ENCODE measurements at regions not wholly inside any gene's neighbourhood (a gene's known extent, or its start where the extent isn't known, plus 50 kb on each side); places are given as distances from the start of the nearest gene placed in this dataset.

- H3K4me1 ChIP-seq (ENCODE audit: control insufficient read depth in 5 of 5, insufficient read depth in 5 of 5, low read length in 5 of 5) = no peaks in the 10 kb centered on the region
- H3K27ac ChIP-seq (ENCODE audit: low read depth in 1 of 2, low read length in 1 of 2) = no peak overlapping the region
- H3K4me3 ChIP-seq = no peak overlapping the region
- H3K36me3 ChIP-seq (ENCODE audit: control insufficient read depth in 4 of 4, insufficient read depth in 4 of 4, low read length in 4 of 4) = no peaks in the 10 kb centered on the region
- TF ChIP-seq CTCF (IDR thresholded peaks at IDR 0.05; ENCODE audit: control extremely low read depth, extremely low read depth) = no peak
- no peaks in the 10 kb centered on the region for H3K9me3 ChIP-seq (ENCODE audit: control insufficient read depth in 4 of 4, insufficient read depth in 3 of 4, low read length in 3 of 4)
- no peak for ATAC-seq (ENCODE audit: insufficient read depth, low FRiP score)
- no peaks in the 10 kb centered on the region for H3K27me3 ChIP-seq (ENCODE audit: control insufficient read depth in 3 of 3, insufficient read depth in 3 of 3, low read length in 2 of 3)
- whole genome bisulfite sequencing, 2 donors = 84 to 88% methylated on average over 7 of the region's 7 CpGs
- no peak overlapping the region for H3K9ac ChIP-seq (ENCODE audit: insufficient read depth in 1 of 2, low read length in 2 of 2)
- DNase-seq = no peak
Measured at GRCh38 chr10:90180886-90181691, 479.7 kb downstream of the KIF20B start.

GRCh38 chr10:90192825-90193224 is 491.4 kb downstream of the KIF20B start:
- DNase-seq = no peak
- Histone ChIP-seq H3K4me3 (no peak overlapping the region), H3K4me1 (ENCODE audit: control insufficient read depth in 5 of 5, insufficient read depth in 5 of 5, low read length in 5 of 5) (no peaks in the 10 kb centered on the region), H3K27ac (ENCODE audit: low read depth in 1 of 2, low read length in 1 of 2) (no peak overlapping the region), H3K27me3 (ENCODE audit: control insufficient read depth in 3 of 3, insufficient read depth in 3 of 3, low read length in 2 of 3) (no peaks in the 10 kb centered on the region), H3K9ac (ENCODE audit: insufficient read depth in 1 of 2, low read length in 2 of 2) (no peak overlapping the region), H3K9me3 (ENCODE audit: control insufficient read depth in 4 of 4, insufficient read depth in 3 of 4, low read length in 3 of 4) (no peaks in the 10 kb centered on the region), H3K36me3 (ENCODE audit: control insufficient read depth in 4 of 4, insufficient read depth in 4 of 4, low read length in 4 of 4) (no peaks in the 10 kb centered on the region)
- 51 to 93% methylated on average over 1 of the region's 1 CpG for WGBS, 2 donors
- no peak for ATAC-seq (ENCODE audit: insufficient read depth, low FRiP score)
- no peak for TF ChIP-seq CTCF (IDR thresholded peaks at IDR 0.05; ENCODE audit: control extremely low read depth, extremely low read depth)

GRCh38 chr10:90193240-90193985 is 492.0 kb downstream of the KIF20B start:
- H3K9me3 ChIP-seq (ENCODE audit: control insufficient read depth in 4 of 4, insufficient read depth in 3 of 4, low read length in 3 of 4) = no peaks in the 10 kb centered on the region
- no peaks in the 10 kb centered on the region for H3K4me1 ChIP-seq (ENCODE audit: control insufficient read depth in 5 of 5, insufficient read depth in 5 of 5, low read length in 5 of 5)
- H3K27me3 ChIP-seq (ENCODE audit: control insufficient read depth in 3 of 3, insufficient read depth in 3 of 3, low read length in 2 of 3) = no peaks in the 10 kb centered on the region
- no peak overlapping the region for H3K9ac ChIP-seq (ENCODE audit: insufficient read depth in 1 of 2, low read length in 2 of 2)
- no peak for TF ChIP-seq CTCF (IDR thresholded peaks at IDR 0.05; ENCODE audit: control extremely low read depth, extremely low read depth)
- H3K27ac ChIP-seq (ENCODE audit: low read depth in 1 of 2, low read length in 1 of 2) = no peak overlapping the region
- no peaks in the 10 kb centered on the region for H3K36me3 ChIP-seq (ENCODE audit: control insufficient read depth in 4 of 4, insufficient read depth in 4 of 4, low read length in 4 of 4)
- DNase-seq (no peak), ATAC-seq (ENCODE audit: insufficient read depth, low FRiP score) (peak; percentile 20)
- 83 to 92% methylated on average over 2 of the region's 2 CpGs for WGBS, 2 donors
- no peak overlapping the region for H3K4me3 ChIP-seq
